ENCODE measurements at regions not wholly inside any gene's neighbourhood (a gene's known extent, or its start where the extent isn't known, plus 50 kb on each side); places are given as distances from the start of the nearest gene placed in this dataset.

GRCh38 chr4:180860089-180860720 lies 1383.0 kb upstream of the TENM3 start:
- H3K4me3 ChIP-seq (ENCODE audit: low read depth, low read length): no peak overlapping the region
- TF ChIP-seq, protein P1, sequence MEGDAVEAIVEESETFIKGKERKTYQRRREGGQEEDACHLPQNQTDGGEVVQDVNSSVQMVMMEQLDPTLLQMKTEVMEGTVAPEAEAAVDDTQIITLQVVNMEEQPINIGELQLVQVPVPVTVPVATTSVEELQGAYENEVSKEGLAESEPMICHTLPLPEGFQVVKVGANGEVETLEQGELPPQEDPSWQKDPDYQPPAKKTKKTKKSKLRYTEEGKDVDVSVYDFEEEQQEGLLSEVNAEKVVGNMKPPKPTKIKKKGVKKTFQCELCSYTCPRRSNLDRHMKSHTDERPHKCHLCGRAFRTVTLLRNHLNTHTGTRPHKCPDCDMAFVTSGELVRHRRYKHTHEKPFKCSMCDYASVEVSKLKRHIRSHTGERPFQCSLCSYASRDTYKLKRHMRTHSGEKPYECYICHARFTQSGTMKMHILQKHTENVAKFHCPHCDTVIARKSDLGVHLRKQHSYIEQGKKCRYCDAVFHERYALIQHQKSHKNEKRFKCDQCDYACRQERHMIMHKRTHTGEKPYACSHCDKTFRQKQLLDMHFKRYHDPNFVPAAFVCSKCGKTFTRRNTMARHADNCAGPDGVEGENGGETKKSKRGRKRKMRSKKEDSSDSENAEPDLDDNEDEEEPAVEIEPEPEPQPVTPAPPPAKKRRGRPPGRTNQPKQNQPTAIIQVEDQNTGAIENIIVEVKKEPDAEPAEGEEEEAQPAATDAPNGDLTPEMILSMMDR (IDR thresholded peaks at IDR 0.05; ENCODE audit: low read depth, low read length): no peak
- no peak for DNase-seq (ENCODE audit: low read depth, low spot score)
- in situ Hi-C loops (cut with HindIII; ENCODE audit: low sequenced_read_pairs): no loop called here

DNA sequence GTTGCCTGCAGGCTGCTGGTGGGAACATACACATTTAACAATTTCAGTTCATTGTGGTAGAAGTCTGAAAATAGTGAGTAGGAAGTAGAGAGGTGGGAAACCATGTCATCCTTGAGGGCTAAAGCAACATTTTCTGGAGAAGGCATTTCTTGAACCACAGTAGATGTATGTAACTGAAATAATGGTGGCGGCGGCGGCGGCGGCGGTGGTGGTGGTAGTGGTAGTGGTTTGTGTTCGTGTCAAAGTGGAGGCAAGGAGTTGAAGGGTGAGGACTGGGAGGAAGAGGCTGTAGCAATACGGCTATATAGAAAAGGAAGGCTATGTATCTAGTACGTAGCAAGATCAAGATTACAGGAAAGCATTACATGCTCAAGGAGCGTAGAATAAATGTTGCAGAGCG lies 1381.6 kb upstream of the TENM3 start:
- TF ChIP-seq, protein P1 (IDR thresholded peaks at IDR 0.05; ENCODE audit: low read depth, low read length): no peak
- DNase-seq (ENCODE audit: low read depth, low spot score): no peak
- H3K4me3 ChIP-seq (ENCODE audit: low read depth, low read length): no peak overlapping the region
- in situ Hi-C loops (cut with HindIII; ENCODE audit: low sequenced_read_pairs): no loop called here

GRCh38 chr4:180866933-180867643 lies 1376.1 kb upstream of the TENM3 start:
- H3K4me3 ChIP-seq (ENCODE audit: low read depth, low read length): no peak overlapping the region
- in situ Hi-C loops (cut with HindIII; ENCODE audit: low sequenced_read_pairs): no loop called here
- TF ChIP-seq, protein P1 (IDR thresholded peaks at IDR 0.05; ENCODE audit: low read depth, low read length): no peak
- DNase-seq (ENCODE audit: low read depth, low spot score): no peak

DNA sequence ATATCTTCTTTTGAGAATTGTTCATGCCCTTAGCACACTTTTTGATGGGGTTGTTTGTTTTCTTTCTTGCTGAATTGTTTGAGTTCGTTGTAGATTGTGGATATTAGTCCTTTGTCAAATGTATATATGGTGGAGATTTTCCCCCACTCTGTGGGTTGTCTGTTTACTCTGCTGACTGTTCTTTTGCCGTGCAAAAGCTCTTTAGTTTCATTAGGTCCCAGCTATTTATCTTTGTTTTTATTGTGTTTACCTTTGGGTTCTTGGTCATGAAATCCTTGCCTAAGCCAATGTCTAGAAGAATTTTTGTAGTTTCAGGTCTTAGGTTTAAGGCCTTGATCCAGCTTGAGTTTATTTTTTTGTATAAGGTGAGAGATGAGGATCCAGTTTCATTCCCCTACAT lies 1372.6 kb upstream of the TENM3 start:
- TF ChIP-seq, protein P1 (IDR thresholded peaks at IDR 0.05; ENCODE audit: low read depth, low read length): no peak
- in situ Hi-C loops (cut with HindIII; ENCODE audit: low sequenced_read_pairs): no loop called here
- no peak overlapping the region for H3K4me3 ChIP-seq (ENCODE audit: low read depth, low read length)
- DNase-seq (ENCODE audit: low read depth, low spot score): no peak

DNA sequence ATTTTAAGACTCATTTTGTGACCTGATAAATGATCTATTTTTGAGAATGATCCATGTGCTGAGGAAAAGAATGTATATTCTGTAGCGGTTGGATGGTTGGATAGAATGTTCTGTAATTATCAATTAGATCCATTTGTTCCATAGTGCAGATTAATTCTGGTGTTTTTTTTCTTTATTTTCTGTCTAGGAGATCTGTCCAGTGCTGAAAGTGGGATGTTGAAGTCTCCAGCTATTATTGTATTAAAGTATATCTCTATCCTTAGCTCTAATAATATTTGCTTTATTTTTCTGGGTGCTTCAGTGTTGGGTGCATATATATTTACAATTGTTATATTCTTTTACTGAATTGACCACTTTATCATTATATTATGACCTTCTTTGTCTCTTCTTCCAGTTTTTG lies 1344.9 kb upstream of the TENM3 start:
- no peak for DNase-seq (ENCODE audit: low read depth, low spot score)
- TF ChIP-seq, protein P1 (IDR thresholded peaks at IDR 0.05; ENCODE audit: low read depth, low read length): no peak
- in situ Hi-C loops (cut with HindIII; ENCODE audit: low sequenced_read_pairs): no loop called here
- H3K4me3 ChIP-seq (ENCODE audit: low read depth, low read length): no peak overlapping the region

DNA sequence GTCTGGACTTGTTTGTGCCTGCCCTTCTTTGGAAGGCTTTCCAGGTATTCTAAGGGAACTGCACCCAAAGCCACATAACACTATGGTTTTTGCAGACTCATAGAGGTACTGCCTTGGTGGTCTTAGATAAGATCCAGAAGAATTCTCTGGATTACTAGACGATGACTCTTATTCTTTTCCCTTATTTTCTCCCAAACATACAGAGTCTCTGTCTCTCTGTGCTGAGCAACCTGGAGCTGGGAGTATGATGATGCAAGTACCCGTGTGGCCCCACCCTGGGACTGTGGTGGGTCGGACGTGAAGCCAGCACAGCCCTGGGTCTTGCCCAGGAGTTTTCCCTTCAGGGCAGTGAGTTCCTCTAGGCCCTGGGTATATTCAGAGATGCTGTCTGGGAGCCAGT lies 1342.4 kb upstream of the TENM3 start:
- in situ Hi-C loops (cut with HindIII; ENCODE audit: low sequenced_read_pairs): no loop called here
- no peak overlapping the region for H3K4me3 ChIP-seq (ENCODE audit: low read depth, low read length)
- no peak for DNase-seq (ENCODE audit: low read depth, low spot score)
- TF ChIP-seq, protein P1 (IDR thresholded peaks at IDR 0.05; ENCODE audit: low read depth, low read length): no peak

Data from astrocyte of the spinal cord (primary cell).